Skin of body (tissue), 1 donor: ENCODE measurements at regions not wholly inside any gene's neighbourhood (a gene's known extent, or its start where the extent isn't known, plus 50 kb on each side); places are given as distances from the start of the nearest gene placed in this dataset.

Experiments
- DNase-seq: peaks from one replicate; lab custom pipeline; 2025; lab: John Stamatoyannopoulos, UW

GRCh38 chr2:46813020-46813415 is 102.6 kb downstream of the MCFD2 start:
- DNase-seq = peak; percentile 87
